ENCODE measurements at regions not wholly inside any gene's neighbourhood (a gene's known extent, or its start where the extent isn't known, plus 50 kb on each side); places are given as distances from the start of the nearest gene placed in this dataset.

GRCh38 chr11:24155792-24156191 is 341.1 kb upstream of the LUZP2 start:
- Histone ChIP-seq H3K36me3 (no peaks in the 10 kb centered on the region), H3K4me3 (no peak overlapping the region), H3K27me3 (ENCODE audit: low read depth) (no peaks in the 10 kb centered on the region), H3K27ac (replicated peaks) (no peak overlapping the region), H3K4me1 (no peaks in the 10 kb centered on the region), H3K9me3 (replicated peaks) (no peaks in the 10 kb centered on the region)
- TF ChIP-seq, protein P1, sequence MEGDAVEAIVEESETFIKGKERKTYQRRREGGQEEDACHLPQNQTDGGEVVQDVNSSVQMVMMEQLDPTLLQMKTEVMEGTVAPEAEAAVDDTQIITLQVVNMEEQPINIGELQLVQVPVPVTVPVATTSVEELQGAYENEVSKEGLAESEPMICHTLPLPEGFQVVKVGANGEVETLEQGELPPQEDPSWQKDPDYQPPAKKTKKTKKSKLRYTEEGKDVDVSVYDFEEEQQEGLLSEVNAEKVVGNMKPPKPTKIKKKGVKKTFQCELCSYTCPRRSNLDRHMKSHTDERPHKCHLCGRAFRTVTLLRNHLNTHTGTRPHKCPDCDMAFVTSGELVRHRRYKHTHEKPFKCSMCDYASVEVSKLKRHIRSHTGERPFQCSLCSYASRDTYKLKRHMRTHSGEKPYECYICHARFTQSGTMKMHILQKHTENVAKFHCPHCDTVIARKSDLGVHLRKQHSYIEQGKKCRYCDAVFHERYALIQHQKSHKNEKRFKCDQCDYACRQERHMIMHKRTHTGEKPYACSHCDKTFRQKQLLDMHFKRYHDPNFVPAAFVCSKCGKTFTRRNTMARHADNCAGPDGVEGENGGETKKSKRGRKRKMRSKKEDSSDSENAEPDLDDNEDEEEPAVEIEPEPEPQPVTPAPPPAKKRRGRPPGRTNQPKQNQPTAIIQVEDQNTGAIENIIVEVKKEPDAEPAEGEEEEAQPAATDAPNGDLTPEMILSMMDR (IDR thresholded peaks at IDR 0.05; ENCODE audit: borderline replicate concordance): no peak
- intact Hi-C loops (cut with micrococcal nuclease): no loop called here
- no peak for DNase-seq

- Histone ChIP-seq H3K9me3 (replicated peaks) (no peaks in the 10 kb centered on the region), H3K4me1 (no peaks in the 10 kb centered on the region), H3K27me3 (ENCODE audit: low read depth) (no peaks in the 10 kb centered on the region), H3K4me3 (no peak overlapping the region), H3K27ac (replicated peaks) (no peak overlapping the region), H3K36me3 (no peaks in the 10 kb centered on the region)
- DNase-seq: no peak
- TF ChIP-seq, protein P1 (IDR thresholded peaks at IDR 0.05; ENCODE audit: borderline replicate concordance): no peak
- intact Hi-C loops (cut with micrococcal nuclease): no loop called here
These were observed 339.5 kb upstream of the LUZP2 start for GRCh38 chr11:24157316-24157715.

DNA sequence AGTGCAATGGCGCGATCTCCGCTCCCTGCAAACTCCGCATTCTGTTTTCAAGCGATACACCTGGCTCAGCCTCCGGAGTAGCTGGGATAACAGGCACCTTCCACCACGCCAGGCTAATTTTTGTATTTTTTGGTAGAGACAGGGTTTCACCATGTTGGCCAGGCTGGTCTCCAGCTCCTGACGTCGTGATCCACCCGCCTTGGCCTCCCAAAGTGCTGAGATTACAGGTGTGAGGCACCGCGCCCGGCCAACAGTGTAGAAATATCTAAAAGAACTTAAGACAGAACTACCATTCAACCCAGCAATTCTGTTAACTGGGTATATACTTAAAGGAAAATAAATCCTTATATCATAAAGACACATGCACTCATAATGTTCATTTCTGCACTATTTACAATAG is 335.3 kb upstream of the LUZP2 start:
- TF ChIP-seq, protein P1 (IDR thresholded peaks at IDR 0.05; ENCODE audit: borderline replicate concordance): no peak
- H3K27me3 ChIP-seq (ENCODE audit: low read depth): no peaks in the 10 kb centered on the region

DNA sequence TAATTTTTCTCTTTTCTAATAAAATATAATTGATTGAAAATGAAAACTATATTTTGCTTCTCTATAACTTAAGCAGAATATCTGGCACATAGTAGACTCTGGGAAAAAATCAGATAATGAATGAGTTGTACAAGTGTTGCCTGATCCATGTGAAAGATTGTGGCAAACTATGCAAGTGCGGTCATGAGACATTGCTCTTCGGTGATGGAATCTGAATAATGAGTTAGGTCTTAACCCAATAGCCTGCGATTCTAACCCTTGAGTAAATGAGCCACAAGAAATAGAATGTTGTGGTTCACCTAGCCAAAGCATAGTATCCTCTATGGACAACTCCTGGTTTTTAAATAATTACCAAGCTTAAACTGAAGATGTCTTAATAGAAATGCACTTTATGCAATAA is 333.7 kb upstream of the LUZP2 start:
- no peak for DNase-seq
- Histone ChIP-seq H3K27ac (replicated peaks) (no peak overlapping the region), H3K36me3 (no peaks in the 10 kb centered on the region), H3K9me3 (replicated peaks) (no peaks in the 10 kb centered on the region), H3K4me3 (no peak overlapping the region), H3K27me3 (ENCODE audit: low read depth) (no peaks in the 10 kb centered on the region), H3K4me1 (no peaks in the 10 kb centered on the region)
- intact Hi-C loops (cut with micrococcal nuclease): no loop called here
- TF ChIP-seq, protein P1 (IDR thresholded peaks at IDR 0.05; ENCODE audit: borderline replicate concordance): no peak

More for the DNA sequence above, 335.3 kb upstream of the LUZP2 start:
- no peaks in the 10 kb centered on the region for H3K4me1 ChIP-seq
- DNase-seq: no peak
- H3K4me3 ChIP-seq: no peak overlapping the region
- H3K36me3 ChIP-seq: no peaks in the 10 kb centered on the region
- no peaks in the 10 kb centered on the region for H3K9me3 ChIP-seq (replicated peaks)
- H3K27ac ChIP-seq (replicated peaks): no peak overlapping the region
- intact Hi-C loops (cut with micrococcal nuclease): no loop called here

DNA sequence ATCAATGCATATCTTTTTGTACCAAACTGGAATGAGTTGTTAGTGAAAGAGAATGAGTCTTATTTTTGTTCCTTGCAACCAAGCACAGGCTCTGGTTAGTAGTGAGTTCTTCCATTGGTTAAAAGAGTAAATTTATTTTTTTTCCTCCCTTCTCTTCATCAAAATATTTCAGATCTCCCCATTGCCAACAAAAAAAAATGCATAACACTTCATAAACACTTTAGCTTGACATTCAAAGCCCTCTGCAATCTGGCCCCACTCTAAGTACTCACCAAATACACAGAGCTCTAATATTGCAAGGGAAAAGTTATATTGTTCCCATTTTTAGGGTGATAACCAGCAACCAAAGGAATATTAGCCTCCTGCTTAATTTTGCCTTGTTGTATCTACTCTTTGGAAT is 333.0 kb upstream of the LUZP2 start:
- Histone ChIP-seq H3K9me3 (replicated peaks) (no peaks in the 10 kb centered on the region), H3K27me3 (ENCODE audit: low read depth) (no peaks in the 10 kb centered on the region), H3K36me3 (no peaks in the 10 kb centered on the region), H3K4me3 (no peak overlapping the region), H3K27ac (replicated peaks) (no peak overlapping the region), H3K4me1 (no peaks in the 10 kb centered on the region)
- TF ChIP-seq, protein P1 (IDR thresholded peaks at IDR 0.05; ENCODE audit: borderline replicate concordance): no peak
- intact Hi-C loops (cut with micrococcal nuclease): no loop called here
- no peak for DNase-seq

DNA sequence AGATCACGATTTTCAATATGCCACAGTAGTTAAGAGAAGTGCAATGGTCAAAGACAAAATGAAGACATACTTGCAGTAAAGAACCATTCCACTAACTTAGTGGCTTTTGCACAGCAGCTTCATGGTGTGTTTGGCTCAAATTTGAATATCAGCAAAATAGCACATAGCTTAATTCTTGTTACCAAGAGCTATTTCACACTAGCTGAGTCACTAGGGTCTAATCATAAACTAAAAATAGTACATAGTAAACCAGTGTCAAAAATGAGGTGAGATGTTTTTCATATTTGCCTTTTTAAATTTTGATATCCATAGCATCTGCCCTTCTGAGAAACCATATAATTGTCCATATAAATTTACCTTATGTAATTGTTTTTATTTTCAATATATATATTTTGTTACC is 325.0 kb upstream of the LUZP2 start:
- no peak for DNase-seq
- TF ChIP-seq, protein P1 (IDR thresholded peaks at IDR 0.05; ENCODE audit: borderline replicate concordance): no peak
- no peaks in the 10 kb centered on the region for H3K4me1 ChIP-seq
- intact Hi-C loops (cut with micrococcal nuclease): no loop called here
- H3K9me3 ChIP-seq (replicated peaks): no peaks in the 10 kb centered on the region
- no peak overlapping the region for H3K27ac ChIP-seq (replicated peaks)
- H3K4me3 ChIP-seq: no peak overlapping the region
- H3K36me3 ChIP-seq: no peaks in the 10 kb centered on the region
- no peaks in the 10 kb centered on the region for H3K27me3 ChIP-seq (ENCODE audit: low read depth)
